NCI-H524 treated with DMSO at 0.1 percent for 48 hours (cell line): ENCODE measurements at regions not wholly inside any gene's neighbourhood (a gene's known extent, or its start where the extent isn't known, plus 50 kb on each side); places are given as distances from the start of the nearest gene placed in this dataset.

Experiments used
- DNase-seq: peaks from one replicate; lab custom pipeline; 2025; lab: John Stamatoyannopoulos, UW

DNA sequence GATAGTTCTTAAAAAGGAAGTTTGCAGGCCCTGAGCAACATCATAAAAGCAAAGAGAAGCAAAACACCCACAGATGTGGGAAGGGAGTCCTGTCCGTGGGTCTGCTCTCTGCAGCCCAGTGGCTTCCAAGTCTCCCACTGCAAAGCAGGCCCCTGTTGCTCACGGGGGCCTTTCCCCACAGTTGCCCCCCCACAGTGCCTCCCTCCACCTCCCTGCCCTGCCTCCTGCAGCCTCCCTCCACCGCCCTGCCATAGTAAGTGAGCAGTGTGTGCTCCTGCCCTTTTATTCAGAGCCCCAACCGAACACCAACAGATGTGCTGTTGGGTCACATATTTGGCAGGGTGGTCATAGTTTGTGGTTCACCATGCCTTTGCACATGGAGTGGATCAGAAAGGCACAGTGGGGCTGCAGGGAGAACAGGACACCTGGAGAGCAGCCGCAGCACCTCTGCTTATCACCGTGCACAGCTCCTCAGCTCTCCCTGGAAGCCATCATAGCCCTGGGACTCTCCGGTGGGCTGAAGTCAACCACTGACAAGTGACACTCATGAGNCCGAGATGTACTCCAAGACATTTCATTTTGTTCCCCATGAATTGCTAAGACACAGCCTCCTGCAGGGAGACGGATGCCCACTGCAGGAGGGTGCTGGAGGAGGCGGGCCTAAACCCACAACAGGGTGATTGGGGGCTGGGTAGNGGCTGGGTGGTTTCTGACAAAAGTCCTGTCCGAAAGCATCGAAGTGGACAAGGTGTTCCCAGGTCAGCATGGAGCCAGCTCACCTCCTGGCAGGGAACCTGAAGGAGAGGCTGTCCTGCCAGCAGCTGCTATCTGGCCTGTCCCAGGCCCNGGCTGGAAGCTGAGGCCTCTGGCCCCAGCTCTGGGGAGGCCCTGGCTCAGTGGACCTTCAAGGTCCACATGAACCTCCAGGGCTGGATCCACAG lies 278.9 kb downstream of the GADD45G start:
- DNase-seq, result no peak

DNA sequence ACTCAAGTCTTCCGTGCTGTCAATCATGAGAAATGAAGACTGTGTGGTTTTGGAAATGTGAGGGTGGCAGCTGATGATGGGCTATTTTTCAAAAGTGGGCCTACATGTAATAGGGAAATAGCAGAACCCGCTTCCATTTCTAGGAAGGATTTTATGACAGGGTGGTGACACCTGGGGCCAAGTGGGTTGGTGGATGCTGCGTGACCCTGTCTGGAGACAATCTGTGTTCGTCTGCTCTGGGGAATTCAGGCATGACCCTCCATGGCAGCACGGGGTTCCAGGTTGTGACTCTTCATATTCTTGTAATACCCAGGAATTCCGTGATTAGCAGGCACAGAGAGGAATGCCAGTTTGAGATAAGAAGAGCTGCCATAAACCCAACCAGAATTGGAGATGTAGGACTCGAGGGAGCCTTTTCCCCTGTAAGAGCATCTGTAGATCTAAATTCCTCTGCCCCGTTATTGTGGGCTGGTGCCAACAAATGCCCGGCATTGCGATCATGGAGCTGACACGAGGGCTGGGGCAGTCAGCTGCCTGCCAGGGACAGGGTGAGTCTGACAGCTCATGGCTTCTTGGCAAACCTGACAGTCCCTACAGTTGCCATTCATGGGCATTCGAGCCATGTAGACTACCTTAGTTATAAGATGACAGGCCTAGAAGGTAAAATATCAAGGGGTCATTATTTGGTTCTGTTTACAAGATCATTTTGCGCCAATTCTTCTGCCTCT lies 279.7 kb downstream of the GADD45G start:
- DNase-seq, result no peak

DNA sequence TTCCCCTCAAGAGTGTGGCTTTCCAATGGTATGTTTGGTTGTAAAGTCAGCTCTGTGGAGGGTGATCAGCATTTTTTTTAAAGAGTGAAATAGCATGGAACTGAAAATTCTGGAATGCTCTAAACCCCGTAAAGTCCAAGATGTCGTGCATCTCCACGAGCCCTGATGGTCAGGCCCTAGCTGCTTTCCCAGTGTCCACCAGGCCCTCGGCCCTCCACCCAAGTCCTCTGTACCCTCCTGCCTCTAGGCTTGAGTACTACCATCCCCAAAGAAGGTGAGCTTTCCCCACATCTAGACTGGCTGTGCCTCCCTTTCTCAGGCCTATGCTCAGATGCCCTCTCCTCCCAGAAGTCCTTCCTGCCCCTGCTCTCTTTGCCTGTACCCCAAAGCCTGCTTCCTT lies 280.3 kb downstream of the GADD45G start:
- DNase-seq, result no peak

DNA sequence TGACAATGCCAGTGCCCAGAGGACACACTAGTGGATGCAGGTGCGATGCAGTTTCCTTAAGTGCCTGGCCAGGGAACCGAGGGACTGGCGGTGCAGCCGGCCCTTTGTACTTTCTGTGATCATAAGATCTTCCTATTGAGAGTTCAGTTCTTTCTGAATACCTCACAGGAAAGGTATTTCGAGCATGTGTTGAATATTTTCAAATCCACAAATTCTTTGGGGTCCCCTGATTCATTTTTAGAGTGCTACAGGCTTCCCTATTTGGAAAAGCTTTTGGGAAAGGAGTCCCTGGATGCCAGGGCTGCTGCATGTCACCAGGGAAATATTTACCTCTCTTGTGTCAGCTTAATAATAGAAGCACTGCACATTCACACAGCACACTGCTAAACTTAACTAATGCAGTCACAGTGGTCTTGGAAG lies 281.5 kb downstream of the GADD45G start:
- DNase-seq, result no peak

GRCh38 chr9:89887286-89887685 lies 282.5 kb downstream of the GADD45G start:
- DNase-seq, result no peak

DNA sequence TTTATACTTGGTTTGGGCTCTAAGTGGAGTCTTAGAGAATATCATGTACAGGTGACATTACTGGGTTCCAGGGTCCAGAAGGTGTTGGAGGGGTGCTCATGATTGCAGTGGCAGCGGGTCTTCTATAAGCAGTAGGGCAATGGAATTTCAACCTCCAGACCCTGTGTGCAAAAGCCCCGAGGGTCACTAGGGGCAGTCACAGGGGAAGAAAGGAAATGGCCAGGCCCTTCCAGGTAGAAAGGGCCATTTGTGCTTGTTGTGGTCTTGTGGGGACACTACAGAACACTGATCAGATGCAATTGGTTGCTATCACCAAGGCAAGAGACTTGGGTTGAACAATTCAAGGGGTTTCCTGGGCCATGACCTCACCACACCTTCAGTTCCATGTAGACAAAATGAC lies 283.4 kb downstream of the GADD45G start:
- DNase-seq, result no peak

DNA sequence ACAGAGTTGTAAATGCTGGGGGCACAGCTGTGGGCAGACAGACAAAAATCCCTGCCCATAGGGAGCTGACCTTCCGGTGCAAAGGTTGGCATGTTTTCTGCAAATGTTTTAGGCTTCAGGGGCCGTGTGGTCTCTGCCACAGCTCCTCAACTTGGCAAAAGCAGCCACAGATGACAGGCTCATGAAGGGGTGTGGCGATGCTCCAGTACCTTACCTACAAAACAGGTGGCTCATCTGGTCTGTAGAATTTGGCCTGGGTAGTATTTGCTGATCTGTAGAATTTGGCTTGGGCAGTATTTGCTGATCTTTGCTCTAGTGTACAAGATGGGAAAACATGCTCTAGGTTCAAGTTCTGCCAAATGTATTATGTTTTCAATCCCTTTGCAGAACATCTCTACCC lies 283.9 kb downstream of the GADD45G start:
- no peak for DNase-seq

GRCh38 chr9:89889865-89890264 lies 285.1 kb downstream of the GADD45G start:
- DNase-seq, result no peak

DNA sequence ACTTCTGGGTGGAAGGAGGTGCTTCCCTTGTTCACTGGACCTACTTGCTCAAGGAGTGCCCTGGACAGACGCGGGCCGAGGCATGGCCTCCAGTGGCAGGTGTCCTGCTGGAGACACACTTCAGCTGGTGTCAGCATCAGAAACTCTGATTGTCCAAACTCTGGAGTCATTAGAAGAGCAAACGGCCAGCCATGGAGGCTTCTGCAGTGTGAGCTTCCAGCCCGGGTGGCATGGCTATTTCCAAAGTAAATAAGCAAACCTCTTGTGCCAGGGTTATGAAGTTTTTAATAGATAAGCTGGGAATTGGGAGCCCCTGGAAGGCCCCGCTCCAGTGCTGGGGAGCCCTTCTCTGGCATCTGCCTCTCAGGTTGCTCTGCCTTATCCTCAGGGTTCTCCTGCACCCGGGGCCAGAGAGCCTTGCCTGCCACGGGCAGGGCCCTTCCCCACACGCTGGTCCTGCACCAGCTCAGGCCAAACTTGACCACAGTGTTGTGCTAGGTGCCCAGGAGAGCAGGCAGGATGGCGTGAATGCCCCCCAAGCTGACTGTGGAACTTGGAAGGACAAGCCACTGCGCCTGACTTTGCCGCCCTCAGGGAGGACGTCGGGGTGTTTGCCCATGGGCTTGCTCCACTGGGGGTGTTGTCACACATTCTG lies 285.6 kb downstream of the GADD45G start:
- DNase-seq, result no peak

- no peak for DNase-seq
These were observed 286.4 kb downstream of the GADD45G start for GRCh38 chr9:89891221-89891590.

DNA sequence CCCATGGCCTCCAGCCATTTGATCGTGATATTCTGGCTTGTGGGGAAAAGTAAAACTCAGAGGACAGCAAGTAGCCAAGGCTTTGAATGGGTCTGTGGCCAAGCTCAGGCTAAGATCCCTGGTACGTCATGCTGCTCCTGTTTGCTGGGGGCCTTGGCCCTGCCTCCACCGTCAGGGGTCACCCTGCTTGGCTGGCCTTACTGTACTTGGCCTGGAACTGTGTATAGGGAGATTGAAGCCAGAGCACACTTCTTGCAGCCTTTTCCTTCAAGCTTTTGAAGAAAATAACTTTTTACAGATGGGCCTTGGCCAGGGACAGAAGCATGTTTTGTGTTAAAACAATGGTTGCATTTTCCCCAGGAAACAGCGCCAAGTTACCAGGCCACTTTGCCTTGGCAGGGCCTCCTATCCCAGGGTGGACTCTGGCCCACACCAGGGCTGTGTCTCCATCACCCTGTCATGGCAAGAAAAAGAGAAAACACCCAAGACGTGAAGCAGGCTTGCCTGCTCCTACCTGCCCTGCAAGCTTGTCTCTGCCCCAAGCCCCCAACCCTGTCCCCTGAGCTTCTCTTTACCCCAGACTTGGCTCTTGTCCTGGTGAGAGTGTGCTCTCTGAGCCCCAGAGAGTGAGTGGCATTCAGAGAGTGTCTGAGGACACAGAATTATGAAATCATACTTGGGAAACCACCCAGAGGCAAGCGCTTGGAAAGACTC lies 286.9 kb downstream of the GADD45G start:
- no peak for DNase-seq

- DNase-seq, result no peak
These were observed 288.1 kb downstream of the GADD45G start for GRCh38 chr9:89892920-89893319.

DNA sequence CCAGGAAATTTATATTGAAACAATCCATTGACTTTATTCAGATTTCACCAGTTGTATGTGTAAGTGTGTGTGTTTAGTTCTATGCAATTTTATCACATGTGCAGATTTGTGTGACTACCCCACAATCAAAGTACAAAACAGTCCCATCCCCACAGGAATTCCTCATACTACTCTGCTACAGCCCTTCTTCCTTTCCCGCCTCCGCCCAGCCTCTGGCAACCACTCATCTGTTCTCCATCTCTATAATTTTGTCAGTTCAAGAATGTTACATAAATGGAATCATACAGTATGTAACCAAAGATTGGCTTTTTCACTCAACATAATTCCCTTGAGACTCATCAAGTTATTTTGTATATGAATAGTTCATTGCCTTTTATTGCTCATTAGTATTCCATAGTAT lies 289.1 kb downstream of the GADD45G start:
- DNase-seq, result no peak

- DNase-seq, result no peak
These were observed 292.1 kb downstream of the GADD45G start for GRCh38 chr9:89896806-89897340.

- no peak for DNase-seq
These were observed 294.8 kb downstream of the GADD45G start for GRCh38 chr9:89899573-89899972.

DNA sequence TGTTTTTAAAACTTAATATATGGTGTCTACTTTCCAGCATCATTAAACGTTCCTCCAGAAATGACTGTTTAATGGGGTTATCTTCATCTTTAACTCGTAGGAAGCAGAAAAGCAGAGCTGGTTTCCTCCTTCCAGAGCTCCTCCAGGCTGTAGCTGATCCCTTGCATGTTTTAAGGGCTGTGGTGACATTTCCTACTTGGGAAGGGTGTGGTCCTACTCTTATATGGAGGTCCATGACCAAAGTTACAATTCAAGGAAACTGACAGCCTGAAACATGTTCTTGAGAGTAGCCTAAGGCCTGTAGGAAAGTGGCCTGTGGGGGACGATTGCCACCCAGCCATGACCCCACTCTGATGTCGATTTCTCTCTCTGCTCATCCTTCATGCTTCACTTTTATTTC lies 297.1 kb downstream of the GADD45G start:
- DNase-seq, result no peak

GRCh38 chr9:89902450-89903140 lies 297.8 kb downstream of the GADD45G start:
- DNase-seq, result no peak

- DNase-seq, result no peak
These were observed 298.3 kb downstream of the GADD45G start for GRCh38 chr9:89903141-89903475.

DNA sequence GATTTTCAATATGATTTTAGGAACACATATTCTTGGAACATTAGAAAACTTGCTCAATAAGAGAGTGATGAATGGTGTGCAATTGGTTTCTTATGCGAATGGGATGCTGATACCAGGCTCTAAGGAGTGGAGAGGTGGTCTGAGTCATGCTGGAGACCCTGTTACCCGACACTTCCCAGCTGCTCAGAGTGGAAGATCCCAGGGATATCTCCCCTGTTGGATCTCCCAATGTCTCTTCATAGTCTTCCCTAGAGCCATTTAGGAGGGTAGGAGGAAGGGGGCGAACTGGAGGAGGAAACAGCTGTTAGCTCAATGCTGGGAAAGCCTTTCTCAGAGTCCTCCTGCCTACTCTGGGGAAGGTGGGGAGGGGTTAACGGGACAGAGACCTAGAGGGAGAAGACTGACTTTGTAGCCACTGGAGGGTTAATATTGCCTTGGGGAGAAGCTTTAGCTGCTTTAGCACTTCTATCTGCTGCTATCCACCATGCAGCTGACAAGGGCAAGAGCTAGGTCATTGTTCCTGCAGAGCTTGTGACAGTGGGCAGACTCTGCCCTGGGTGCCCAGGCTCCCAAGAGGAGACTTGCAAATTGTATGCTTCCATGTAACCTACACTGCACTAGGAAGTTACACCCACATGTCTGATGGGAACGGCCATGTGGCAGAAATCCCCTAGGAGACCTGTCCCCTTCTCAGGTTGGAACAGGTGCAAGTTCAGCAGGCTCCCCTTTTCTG lies 301.0 kb downstream of the GADD45G start:
- DNase-seq, result no peak

DNA sequence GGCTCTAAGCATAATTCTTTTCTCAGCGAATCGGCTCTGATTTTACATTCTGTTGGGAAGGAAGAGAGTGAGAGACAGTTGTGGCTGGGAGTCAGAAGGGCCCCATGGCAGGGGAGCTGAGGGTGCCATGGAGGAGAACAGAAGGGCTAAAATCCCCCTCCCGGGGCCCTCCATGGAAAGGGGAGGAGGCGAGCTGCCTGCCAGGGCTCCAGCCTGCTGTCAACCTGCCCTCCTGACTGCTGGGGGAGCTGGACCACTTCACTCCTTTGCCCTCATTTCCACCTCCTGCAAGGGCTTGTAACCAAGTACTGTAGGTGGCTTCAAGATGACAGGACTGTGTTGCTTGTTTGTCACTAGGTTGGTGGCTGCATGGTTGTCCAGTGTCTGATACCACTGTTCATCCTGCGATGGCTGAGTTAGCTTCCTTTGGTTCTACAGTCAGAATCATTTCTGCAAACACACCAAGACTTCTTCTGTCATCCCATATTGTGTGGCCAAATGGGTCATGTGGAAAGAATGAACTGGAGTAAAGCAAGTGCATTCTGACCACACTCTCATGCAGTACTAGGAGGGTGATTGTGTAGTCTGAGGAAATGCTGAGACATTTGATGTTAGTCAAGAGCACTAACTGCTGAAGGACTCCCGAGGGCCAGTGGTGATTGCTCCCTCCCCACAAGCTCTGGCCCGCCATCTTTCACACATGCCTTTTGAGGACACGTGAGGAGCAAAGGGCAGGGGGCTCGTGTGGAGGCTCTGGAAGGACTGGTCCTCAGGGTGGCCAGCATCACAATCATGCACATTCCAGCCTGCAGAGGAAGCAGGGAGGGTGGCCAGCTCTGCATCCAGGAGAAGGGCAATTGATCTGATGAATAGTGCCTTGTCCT lies 307.2 kb downstream of the GADD45G start:
- no peak for DNase-seq
